Uterus (tissue), 3 donors: ENCODE measurements at regions not wholly inside any gene's neighbourhood (a gene's known extent, or its start where the extent isn't known, plus 50 kb on each side); places are given as distances from the start of the nearest gene placed in this dataset.

Experiments
- DNase-seq, 2 donors: peaks; one replicate each; pipeline ENCODE4 v3.0.0-alpha.2; 2019 to 2020
- H3K27ac ChIP-seq, 2 donors: fragments of 200-600 bp; sonication (generic); 1 replicate in 1 of 2; 2 replicates in 1 of 2; pipeline ENCODE4 v1.5.1; 2016 to 2018
- H3K27me3 ChIP-seq, 2 donors: fragments of 200-600 bp; sonication (generic); one replicate each; pipeline ENCODE4 v1.5.1; 2018 to 2019; ENCODE audit warnings: control low read depth in 1 of 2
- H3K36me3 ChIP-seq, 2 donors: fragments of 200-600 bp; sonication (generic); one replicate each; pipeline ENCODE4 v1.5.1; 2019; ENCODE audit warnings: control low read depth in 1 of 2
- H3K4me1 ChIP-seq, 2 donors: fragments of 200-600 bp; sonication (generic); one replicate each; pipeline ENCODE4 v1.5.1; 2018 to 2019; ENCODE audit warnings: control low read depth in 1 of 2
- H3K4me3 ChIP-seq, 2 donors: fragments of 200-600 bp; sonication (generic); 1 replicate in 1 of 2; 2 replicates in 1 of 2; pipeline ENCODE4 v1.5.1; 2018 to 2019; ENCODE audit warnings: mild to moderate bottlenecking in 1 of 2
- H3K9me3 ChIP-seq, 2 donors: fragments of 200-600 bp; sonication (generic); one replicate each; pipeline ENCODE4 v1.5.1; 2019; ENCODE audit warnings: control low read depth in 1 of 2
- CTCF ChIP-seq, 4 experiments: fragments of 200-600 bp in 2 of 4; fragments of 450-650 bp in 2 of 4; sonication (generic) in 2 of 4; IDR thresholded peaks; one replicate each; pipeline ENCODE4 v1.5.1; 2016 to 2019; ENCODE audit warnings: antibody characterized with exemption in 4 of 4, mild to moderate bottlenecking in 2 of 4, moderate library complexity in 1 of 4
- POLR2A ChIP-seq, 2 donors: fragments of 450-650 bp; IDR thresholded peaks; one replicate each; pipeline ENCODE4 v1.6.1; 2016; ENCODE audit warnings: antibody characterized with exemption in 2 of 2, mild to moderate bottlenecking in 1 of 2, moderate library complexity in 1 of 2
- intact Hi-C: fragments of 100-400 bp; cut with DNase I; formaldehyde crosslinking; loops from one replicate; pipeline ENCODE4 v1.15.1; 2023; ENCODE audit warnings: low total_unique reads
- donor health status: DM: yes; HTN: yes; CAD: no.

- Histone ChIP-seq H3K27ac (no peak overlapping the region), H3K9me3 (no peaks in the 10 kb centered on the region), H3K36me3 (no peaks in the 10 kb centered on the region), H3K4me1 (no peaks in the 10 kb centered on the region), H3K4me3 (no peak overlapping the region), H3K27me3 (no peaks in the 10 kb centered on the region)
- intact Hi-C loops = no loop called here
- no peak for TF ChIP-seq POLR2A (IDR thresholded peaks at IDR 0.05)
- no peak for TF ChIP-seq CTCF (IDR thresholded peaks at IDR 0.05)
- no peak for DNase-seq
These were observed 112.6 kb upstream of the YPEL5 start for GRCh38 chr2:30034052-30034775.

- DNase-seq = no peak
- intact Hi-C loops = no loop called here
- Histone ChIP-seq H3K9me3 (no peaks in the 10 kb centered on the region), H3K4me3 (no peak overlapping the region), H3K27ac (no peak overlapping the region), H3K27me3 (no peaks in the 10 kb centered on the region), H3K4me1 (no peaks in the 10 kb centered on the region), H3K36me3 (no peaks in the 10 kb centered on the region)
- TF ChIP-seq POLR2A (IDR thresholded peaks at IDR 0.05) = no peak
- no peak for TF ChIP-seq CTCF (IDR thresholded peaks at IDR 0.05)
These were observed 109.8 kb upstream of the YPEL5 start for GRCh38 chr2:30037016-30037415.

- no peaks in the 10 kb centered on the region for H3K27me3 ChIP-seq
- H3K36me3 ChIP-seq = no peaks in the 10 kb centered on the region
- DNase-seq = no peak
- TF ChIP-seq POLR2A (IDR thresholded peaks at IDR 0.05) (no peak), CTCF (IDR thresholded peaks at IDR 0.05) (no peak)
- H3K9me3 ChIP-seq = no peaks in the 10 kb centered on the region
- H3K4me1 ChIP-seq = no peaks in the 10 kb centered on the region
- no peak overlapping the region for H3K27ac ChIP-seq
- no peak overlapping the region for H3K4me3 ChIP-seq
- intact Hi-C loops = no loop called here
These were observed 108.4 kb upstream of the YPEL5 start for GRCh38 chr2:30038419-30038818.

GRCh38 chr2:30039101-30039500, 107.7 kb upstream of the YPEL5 start:
- Histone ChIP-seq H3K27me3 (no peaks in the 10 kb centered on the region), H3K36me3 (no peaks in the 10 kb centered on the region), H3K4me3 (no peak overlapping the region), H3K9me3 (no peaks in the 10 kb centered on the region), H3K4me1 (no peaks in the 10 kb centered on the region), H3K27ac (no peak overlapping the region)
- intact Hi-C loops = no loop called here
- DNase-seq = no peak
- TF ChIP-seq CTCF (IDR thresholded peaks at IDR 0.05) = no peak
- TF ChIP-seq POLR2A (IDR thresholded peaks at IDR 0.05) = no peak

- Histone ChIP-seq H3K4me1 (no peaks in the 10 kb centered on the region), H3K27me3 (no peaks in the 10 kb centered on the region), H3K4me3 (no peak overlapping the region), H3K9me3 (no peaks in the 10 kb centered on the region), H3K27ac (no peak overlapping the region), H3K36me3 (no peaks in the 10 kb centered on the region)
- DNase-seq = no peak
- intact Hi-C loops = no loop called here
- TF ChIP-seq CTCF (IDR thresholded peaks at IDR 0.05) = no peak
- TF ChIP-seq POLR2A (IDR thresholded peaks at IDR 0.05) = no peak
These were observed 106.7 kb upstream of the YPEL5 start for GRCh38 chr2:30040147-30040546.
